HUES6 (cell line): ENCODE measurements at regions not wholly inside any gene's neighbourhood (a gene's known extent, or its start where the extent isn't known, plus 50 kb on each side); places are given as distances from the start of the nearest gene placed in this dataset.

Experiments used
- H3K27ac ChIP-seq: 2 replicates; pipeline ENCODE4 v1.7.0; 2013; ENCODE audit warnings: low read depth, mild to moderate bottlenecking, low read length, inconsistent platforms
- H3K27me3 ChIP-seq: 2 replicates; pipeline ENCODE4 v1.6.1; 2013; ENCODE audit warnings: low read length; ENCODE audit not compliant: control insufficient read depth, insufficient read depth
- H3K36me3 ChIP-seq: 2 replicates; pipeline ENCODE4 v1.6.1; 2013; ENCODE audit warnings: low read length; ENCODE audit not compliant: control insufficient read depth, insufficient read depth
- H3K4me1 ChIP-seq: 2 replicates; pipeline ENCODE4 v1.6.1; 2013; ENCODE audit warnings: low read length; ENCODE audit not compliant: control insufficient read depth, insufficient read depth
- H3K4me3 ChIP-seq: 2 replicates; pipeline ENCODE4 v1.5.1; 2013; ENCODE audit warnings: low read depth, low read length
- H3K9ac ChIP-seq: one replicate; pipeline ENCODE4 v1.6.1; 2013; ENCODE audit warnings: mild to moderate bottlenecking, low read length
- H3K9me3 ChIP-seq: 2 replicates; pipeline ENCODE4 v1.6.1; 2013; ENCODE audit warnings: low read depth, low read length; ENCODE audit not compliant: control insufficient read depth, insufficient read depth

DNA sequence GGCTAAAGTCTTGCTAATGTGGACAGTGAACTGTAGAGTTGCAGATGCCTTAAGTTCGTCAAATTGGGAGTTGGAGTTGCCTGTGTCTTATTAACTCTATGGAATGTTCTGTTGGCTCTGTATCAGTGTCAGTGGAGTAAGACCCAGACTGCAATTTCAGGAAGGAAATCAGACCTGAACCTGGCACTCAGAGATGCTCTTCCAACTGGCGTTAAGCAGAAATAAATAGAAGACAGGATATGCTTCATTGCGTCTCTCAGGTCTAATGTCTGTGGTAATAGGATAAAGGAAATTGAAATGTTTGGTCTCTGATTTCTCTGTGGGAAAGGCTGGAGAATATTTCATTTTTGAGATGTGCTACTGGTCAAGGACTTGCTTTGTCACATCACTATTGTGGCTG lies 846.7 kb upstream of the ID2 start:
- Histone ChIP-seq H3K4me1 (no peaks in the 10 kb centered on the region), H3K27me3 (no peaks in the 10 kb centered on the region), H3K9ac (no peak overlapping the region), H3K36me3 (no peaks in the 10 kb centered on the region), H3K27ac (no peak overlapping the region), H3K4me3 (no peak overlapping the region), H3K9me3 (no peaks in the 10 kb centered on the region)

- peaks cover 3% of the 10 kb centered on the region; the same call in 1 of the 2 replicates for H3K9me3 ChIP-seq
- no peak overlapping the region for H3K9ac ChIP-seq
- H3K4me1 ChIP-seq = no peaks in the 10 kb centered on the region
- H3K27ac ChIP-seq = no peak overlapping the region
- H3K27me3 ChIP-seq = no peaks in the 10 kb centered on the region
- no peaks in the 10 kb centered on the region for H3K36me3 ChIP-seq
- H3K4me3 ChIP-seq = no peak overlapping the region
Measured at GRCh38 chr2:7835693-7836680, 845.9 kb upstream of the ID2 start.

GRCh38 chr2:7837237-7837760 lies 844.6 kb upstream of the ID2 start:
- no peaks in the 10 kb centered on the region for H3K36me3 ChIP-seq
- H3K27me3 ChIP-seq = no peaks in the 10 kb centered on the region
- no peak overlapping the region for H3K4me3 ChIP-seq
- no peak overlapping the region for H3K27ac ChIP-seq
- no peaks in the 10 kb centered on the region for H3K4me1 ChIP-seq
- no peak overlapping the region for H3K9ac ChIP-seq
- H3K9me3 ChIP-seq = peaks cover 11% of the 10 kb centered on the region

- no peaks in the 10 kb centered on the region for H3K36me3 ChIP-seq
- H3K9ac ChIP-seq = no peak overlapping the region
- H3K9me3 ChIP-seq = peaks cover 11% of the 10 kb centered on the region
- no peak overlapping the region for H3K4me3 ChIP-seq
- no peaks in the 10 kb centered on the region for H3K27me3 ChIP-seq
- H3K4me1 ChIP-seq = no peaks in the 10 kb centered on the region
- no peak overlapping the region for H3K27ac ChIP-seq
Measured at GRCh38 chr2:7838669-7839068, 843.2 kb upstream of the ID2 start.

DNA sequence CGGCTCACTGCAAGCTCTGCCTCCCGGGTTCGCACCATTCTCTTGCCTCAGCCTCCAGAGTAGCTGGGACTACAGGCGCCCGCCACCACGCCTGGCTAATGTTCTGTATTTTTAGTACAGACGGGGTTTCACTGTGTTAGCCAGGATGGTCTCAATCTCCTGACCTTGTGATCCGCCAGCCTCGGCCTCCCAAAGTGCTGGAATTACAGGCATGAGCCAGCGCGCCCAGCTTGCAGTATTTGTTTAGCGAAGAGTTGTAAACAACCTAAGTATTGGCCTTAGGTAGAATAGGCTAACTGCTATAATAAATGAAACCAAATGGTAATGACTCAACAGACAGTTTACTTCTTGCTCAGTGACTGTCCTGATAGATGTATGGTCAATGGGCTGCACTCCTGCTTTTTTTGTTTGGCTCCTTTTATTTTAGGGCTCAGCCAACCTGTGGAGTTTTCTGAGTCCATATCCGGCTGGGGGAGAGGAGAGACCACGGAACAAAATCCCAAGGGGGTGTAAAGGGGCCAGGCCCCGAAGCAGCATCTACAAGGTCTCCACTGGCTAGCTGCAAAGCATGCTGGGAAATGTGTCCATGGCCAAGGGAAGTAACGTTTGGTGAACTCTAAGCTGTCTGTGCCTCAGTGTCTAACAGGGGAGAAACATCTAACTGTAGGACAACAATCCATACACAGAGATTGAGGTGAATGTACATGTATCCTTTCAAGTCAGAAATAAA lies 841.0 kb upstream of the ID2 start:
- Histone ChIP-seq H3K27ac (no peak overlapping the region), H3K36me3 (no peaks in the 10 kb centered on the region), H3K4me1 (0 out of 2 replicates have a peak, but pooled peaks cover 3% of the 10 kb centered on the region), H3K4me3 (no peak overlapping the region), H3K9ac (no peak overlapping the region), H3K9me3 (peaks cover 11% of the 10 kb centered on the region), H3K27me3 (no peaks in the 10 kb centered on the region)

GRCh38 chr2:7841751-7842150 lies 840.1 kb upstream of the ID2 start:
- H3K9me3 ChIP-seq = peaks cover 11% of the 10 kb centered on the region
- H3K4me1 ChIP-seq = 0 out of 2 replicates have a peak, but pooled peaks cover 3% of the 10 kb centered on the region
- H3K27me3 ChIP-seq = no peaks in the 10 kb centered on the region
- no peaks in the 10 kb centered on the region for H3K36me3 ChIP-seq
- no peak overlapping the region for H3K4me3 ChIP-seq
- no peak overlapping the region for H3K27ac ChIP-seq
- no peak overlapping the region for H3K9ac ChIP-seq

DNA sequence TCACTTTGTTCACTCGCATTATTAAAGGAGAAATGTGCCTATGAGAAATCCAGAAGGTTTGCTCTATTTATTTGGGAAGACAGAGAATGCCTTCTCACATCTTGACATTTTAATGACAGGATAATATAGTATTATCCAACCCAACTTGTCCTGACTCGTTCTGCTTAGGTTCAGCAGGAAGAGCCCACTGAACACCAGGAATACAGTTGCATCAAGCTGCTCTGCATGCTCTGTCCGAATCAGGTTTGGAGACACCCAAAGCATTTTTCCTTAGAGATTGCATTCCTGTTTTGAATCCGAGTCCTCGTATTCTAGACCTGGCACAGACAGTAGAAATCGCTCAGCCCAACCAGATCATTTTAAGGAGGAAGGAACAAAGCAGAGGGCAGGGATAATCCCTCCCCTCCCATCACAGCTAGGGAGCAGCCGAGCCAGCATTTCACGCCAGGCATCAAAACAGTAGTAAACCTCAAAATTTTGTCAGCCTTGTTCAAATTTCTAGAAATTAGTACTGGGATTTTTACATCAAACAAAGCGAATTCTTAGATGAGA lies 837.4 kb upstream of the ID2 start:
- H3K4me3 ChIP-seq = no peak overlapping the region
- no peaks in the 10 kb centered on the region for H3K27me3 ChIP-seq
- H3K9me3 ChIP-seq = peaks cover 11% of the 10 kb centered on the region
- H3K36me3 ChIP-seq = no peaks in the 10 kb centered on the region
- H3K4me1 ChIP-seq = peaks cover 16% of the 10 kb centered on the region; the same call in 1 of the 2 replicates
- H3K27ac ChIP-seq = no peak overlapping the region
- H3K9ac ChIP-seq = no peak overlapping the region

DNA sequence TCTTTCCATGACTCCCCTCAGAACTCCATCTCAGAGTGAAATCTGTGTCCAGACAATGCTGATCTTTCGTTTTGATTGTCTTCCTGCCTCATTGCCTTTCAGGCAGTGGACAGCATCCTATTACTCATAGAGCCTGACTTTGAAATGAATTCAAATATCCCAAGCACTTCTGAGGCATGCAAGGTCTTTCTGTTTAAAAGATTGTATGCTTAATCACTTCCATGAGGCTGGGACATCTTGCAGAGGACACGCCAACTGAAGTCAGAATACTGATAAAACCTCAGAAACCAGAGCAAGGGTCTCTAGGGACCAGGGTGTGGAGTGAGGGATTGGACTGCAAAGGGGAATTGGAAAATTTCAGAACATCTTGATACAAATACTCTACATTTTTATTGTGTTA lies 836.5 kb upstream of the ID2 start:
- Histone ChIP-seq H3K4me1 (peaks cover 16% of the 10 kb centered on the region; the same call in 1 of the 2 replicates), H3K27me3 (no peaks in the 10 kb centered on the region), H3K27ac (no peak overlapping the region), H3K36me3 (no peaks in the 10 kb centered on the region), H3K9ac (no peak overlapping the region), H3K4me3 (no peak overlapping the region), H3K9me3 (peaks cover 11% of the 10 kb centered on the region)

DNA sequence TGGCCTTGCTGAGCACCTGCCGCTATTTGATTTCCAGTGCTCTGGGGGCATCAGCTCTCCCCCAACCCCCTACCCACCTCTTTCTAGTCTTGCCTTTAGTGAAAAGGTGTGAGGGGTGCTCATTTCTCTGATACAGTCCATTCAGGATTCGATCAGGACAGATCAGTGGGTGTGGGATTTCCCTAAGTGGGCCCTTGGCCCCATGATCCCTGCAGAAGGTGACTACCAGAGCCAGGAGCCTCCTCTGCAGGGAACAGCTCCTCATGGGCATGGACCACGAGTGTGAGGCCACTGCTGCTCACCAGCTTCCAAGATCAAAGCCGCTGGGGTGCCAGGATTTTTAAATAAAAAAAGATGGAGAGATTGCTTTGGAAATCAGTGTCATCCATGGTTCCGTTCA lies 835.2 kb upstream of the ID2 start:
- H3K36me3 ChIP-seq = no peaks in the 10 kb centered on the region
- H3K9me3 ChIP-seq = peaks cover 3% of the 10 kb centered on the region
- no peak overlapping the region for H3K9ac ChIP-seq
- peaks cover 16% of the 10 kb centered on the region; the same call in 1 of the 2 replicates for H3K4me1 ChIP-seq
- no peak overlapping the region for H3K27ac ChIP-seq
- H3K4me3 ChIP-seq = no peak overlapping the region
- H3K27me3 ChIP-seq = no peaks in the 10 kb centered on the region

DNA sequence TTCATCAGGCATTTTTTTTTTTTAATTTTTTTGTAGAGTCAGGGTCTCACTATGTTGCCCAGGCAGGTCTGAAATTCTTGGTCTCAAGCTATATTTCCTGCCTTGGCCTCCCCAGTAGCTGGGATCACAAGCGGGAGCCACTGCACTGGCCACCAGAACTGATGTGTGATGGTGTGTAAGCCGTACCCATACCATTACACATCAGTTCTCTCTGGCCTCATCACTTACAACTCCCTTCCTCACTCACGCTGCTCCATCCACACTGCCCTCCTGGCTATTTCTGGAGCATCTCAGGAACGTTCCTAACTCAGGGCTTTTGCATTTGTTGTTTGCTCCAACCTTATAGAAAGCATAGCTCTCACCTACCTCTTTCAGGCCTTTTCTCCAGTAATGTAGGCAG lies 834.5 kb upstream of the ID2 start:
- Histone ChIP-seq H3K27me3 (no peaks in the 10 kb centered on the region), H3K27ac (no peak overlapping the region), H3K9me3 (no peaks in the 10 kb centered on the region), H3K9ac (no peak overlapping the region), H3K4me3 (no peak overlapping the region), H3K4me1 (peaks cover 16% of the 10 kb centered on the region; the same call in 1 of the 2 replicates), H3K36me3 (no peaks in the 10 kb centered on the region)
